ENCODE measurements at regions not wholly inside any gene's neighbourhood (a gene's known extent, or its start where the extent isn't known, plus 50 kb on each side); places are given as distances from the start of the nearest gene placed in this dataset.
A peak's percentile ranks its signal among the peaks of the same experiment; 100 is the strongest.

DNA sequence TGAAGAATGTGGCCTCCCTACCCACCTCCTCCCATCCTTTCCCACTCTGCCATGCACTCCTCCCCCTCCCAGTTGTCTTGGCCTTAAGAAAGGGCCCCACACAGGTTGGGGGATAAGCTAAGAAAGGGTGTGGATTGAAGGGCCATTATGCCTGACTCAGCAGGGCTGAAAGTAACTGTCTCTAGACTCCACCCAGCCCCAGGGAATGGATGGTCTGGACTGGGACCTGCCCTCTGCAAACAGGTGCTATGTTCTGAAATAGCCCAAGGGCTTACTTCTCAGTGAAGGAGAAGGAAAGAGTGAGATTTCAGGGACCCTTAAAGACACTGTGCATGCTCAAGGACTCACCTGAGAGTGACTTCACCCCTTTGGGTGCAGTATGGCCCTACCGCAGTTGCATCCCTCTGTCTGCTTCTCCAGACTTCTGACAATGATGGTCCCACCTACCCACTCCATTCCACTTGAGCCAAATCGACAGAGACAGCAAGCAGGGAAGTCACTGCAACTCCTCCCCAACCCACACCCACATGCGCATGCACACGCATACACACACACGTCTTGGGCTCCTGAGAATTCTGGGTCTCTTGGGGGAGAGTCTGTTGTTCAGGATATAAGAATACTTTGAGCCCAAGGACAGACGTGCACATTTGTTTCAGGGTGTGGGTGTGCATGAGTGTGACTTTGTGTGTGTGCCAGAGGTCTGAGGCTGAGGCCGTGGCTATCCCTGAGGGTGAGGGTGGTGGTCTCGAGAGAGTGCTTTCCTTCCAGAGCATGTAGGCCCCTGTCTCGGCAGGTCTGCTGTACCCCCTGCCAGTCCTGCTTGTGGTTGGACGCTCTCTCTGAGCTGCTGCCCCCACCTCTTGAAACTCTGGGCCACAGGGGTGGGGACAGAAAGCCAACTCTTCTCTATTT is 231.9 kb downstream of the PTPRU start:
- no peak for DNase-seq (ENCODE audit: extremely low read depth, low read depth)

DNA sequence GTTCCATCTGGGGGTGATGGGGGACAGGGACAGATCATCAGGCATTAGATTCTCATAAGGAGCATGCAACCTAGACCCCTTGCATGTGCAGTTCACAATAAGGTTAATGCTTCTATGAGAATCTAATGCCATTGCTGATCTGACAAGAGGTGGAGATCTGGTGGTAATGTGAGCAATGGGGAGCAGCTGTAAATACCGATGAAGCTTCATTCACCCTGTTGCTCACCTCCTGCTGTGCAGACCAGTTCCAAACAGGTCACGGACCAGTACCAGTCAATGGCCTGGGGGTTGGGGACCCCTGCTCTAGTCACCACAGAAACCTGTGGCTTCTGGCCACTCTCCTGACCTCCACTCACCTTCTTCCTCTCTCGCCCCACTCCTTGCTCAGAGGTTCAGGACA is 229.9 kb downstream of the PTPRU start:
- DNase-seq (ENCODE audit: extremely low read depth, low read depth), result no peak

DNA sequence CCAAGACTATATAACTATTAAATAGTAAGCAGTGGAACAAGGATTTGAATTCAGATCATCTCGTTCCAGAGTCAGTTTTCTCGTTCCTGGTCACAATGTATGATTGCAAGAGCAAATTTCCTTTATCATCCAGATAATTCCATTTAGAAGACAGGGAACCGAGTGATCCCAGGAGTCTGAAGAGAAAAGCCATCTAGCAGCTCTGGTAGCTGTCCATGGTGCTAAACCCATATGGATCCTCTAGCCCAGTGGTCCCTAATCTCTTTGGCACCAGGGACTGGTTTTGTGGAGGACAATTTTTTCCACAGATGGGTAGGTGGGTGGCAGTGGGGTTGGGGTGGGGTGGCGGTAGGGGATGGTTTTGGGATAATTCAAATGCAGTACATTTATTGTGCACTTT is 229.4 kb downstream of the PTPRU start:
- no peak for DNase-seq (ENCODE audit: extremely low read depth, low read depth)

DNA sequence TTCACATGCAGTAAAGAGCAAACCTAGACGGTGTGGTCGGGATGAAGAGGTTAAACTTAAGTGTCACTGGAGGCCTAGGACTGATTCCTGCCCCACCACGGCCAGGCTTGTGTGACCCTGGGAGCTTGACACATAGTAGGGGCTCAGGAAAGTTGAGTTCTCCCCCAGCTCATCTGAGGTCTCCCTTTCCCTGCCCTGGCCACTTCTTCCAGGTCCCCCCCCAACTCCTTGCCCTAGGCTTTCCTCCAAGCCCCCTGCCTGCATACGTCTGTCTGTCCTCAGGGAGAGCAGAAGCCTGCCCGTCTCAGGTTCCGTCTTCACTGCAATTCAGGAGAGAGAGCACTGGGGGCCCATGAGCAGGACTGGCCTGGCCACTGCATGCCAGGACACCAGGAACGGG is 225.8 kb downstream of the PTPRU start:
- DNase-seq (ENCODE audit: extremely low read depth, low read depth), result no peak

DNA sequence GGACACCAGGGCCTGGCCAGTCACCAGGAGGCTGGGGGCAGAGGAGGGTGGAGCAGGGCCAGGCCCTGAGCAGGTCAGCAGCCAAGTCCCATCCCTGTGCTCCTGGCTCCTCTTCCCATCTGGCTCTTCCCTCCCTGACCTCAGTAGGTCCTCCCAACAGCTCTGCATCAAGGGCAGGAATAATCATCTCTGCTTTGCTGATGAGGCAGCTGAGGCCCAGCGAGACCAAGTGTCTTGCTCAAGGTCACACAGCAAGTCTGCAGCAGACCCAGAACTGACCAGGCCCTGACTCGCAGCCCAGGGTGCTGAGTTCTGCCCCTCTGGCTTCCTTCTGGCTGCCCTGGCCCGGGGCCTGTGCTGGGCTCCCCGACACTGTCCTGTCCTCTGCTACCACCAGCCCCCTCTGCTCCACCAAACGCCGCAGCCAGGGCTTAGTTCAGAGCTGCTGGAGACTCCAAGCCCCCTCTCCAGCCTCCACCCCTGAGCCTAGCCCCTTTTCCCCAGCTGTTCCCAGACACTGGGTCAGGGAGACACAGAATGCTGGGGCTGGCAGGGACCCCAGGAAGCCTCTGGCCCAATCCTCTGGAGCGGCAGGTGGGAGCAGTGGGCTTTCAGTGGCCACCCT is 224.9 kb downstream of the PTPRU start:
- DNase-seq (ENCODE audit: extremely low read depth, low read depth), result no peak

DNA sequence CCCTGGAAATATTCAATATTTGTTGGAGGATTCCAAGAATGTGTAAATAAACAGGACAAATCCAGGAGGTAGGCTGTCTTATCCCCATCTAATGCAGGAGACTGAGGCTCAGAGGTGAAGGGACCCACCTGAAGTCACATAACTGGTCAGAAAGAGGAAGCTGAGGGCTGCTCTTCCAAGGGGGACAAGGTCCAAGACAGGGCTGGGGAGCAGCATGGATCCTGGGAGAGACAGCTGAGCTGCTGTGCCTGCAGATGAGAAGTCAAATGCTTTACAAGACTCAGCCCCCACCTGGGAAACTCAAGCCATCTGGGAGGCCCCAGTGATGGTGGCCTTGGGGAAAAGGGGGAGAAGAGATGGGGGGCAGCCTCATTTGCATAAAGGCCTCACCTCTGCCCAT is 224.4 kb downstream of the PTPRU start:
- DNase-seq (ENCODE audit: extremely low read depth, low read depth), result no peak

DNA sequence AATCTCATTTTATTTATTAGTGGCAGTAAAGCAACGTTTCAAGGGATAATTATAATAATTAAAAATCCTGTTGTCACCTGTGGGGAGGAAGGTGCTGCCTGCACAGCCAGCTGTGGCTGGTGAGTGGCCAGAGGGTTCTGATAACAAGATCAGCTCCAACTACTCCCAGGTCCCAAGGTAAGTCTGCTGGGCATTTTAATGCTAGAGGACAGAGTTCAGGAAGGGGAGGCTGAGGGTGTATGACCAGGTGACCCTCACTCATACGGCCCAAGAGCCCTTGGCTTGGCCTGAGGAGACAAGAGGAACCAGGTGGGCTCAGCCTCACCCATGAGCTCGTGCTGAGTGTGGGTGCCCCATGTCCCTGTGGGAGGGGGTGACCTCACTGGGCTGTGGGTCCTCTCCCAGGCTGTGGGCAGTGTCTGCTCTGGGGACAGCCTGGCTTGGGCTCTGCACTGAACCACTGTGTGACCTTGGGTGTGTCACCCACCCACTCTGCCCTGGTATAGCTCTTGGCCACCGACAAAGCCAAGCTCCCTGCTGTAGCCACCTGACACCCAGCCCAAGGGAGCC is 223.8 kb downstream of the PTPRU start:
- DNase-seq (ENCODE audit: extremely low read depth, low read depth), result no peak

DNA sequence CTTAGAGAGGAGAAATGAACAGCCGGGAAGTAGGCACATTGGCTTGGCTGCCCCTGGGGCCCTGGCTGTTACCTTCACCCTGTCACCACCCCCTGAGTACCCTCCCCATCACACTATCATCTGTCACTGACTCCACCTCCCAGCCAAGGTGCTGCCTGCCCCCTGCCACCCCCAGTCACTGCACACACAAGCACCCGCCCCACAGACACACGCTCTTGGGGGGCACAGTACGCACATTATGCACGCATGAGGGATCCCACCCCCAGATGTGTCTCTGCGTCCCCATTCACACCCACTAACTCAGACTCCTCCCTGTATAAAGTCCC is 223.3 kb downstream of the PTPRU start:
- no peak for DNase-seq (ENCODE audit: extremely low read depth, low read depth)

DNA sequence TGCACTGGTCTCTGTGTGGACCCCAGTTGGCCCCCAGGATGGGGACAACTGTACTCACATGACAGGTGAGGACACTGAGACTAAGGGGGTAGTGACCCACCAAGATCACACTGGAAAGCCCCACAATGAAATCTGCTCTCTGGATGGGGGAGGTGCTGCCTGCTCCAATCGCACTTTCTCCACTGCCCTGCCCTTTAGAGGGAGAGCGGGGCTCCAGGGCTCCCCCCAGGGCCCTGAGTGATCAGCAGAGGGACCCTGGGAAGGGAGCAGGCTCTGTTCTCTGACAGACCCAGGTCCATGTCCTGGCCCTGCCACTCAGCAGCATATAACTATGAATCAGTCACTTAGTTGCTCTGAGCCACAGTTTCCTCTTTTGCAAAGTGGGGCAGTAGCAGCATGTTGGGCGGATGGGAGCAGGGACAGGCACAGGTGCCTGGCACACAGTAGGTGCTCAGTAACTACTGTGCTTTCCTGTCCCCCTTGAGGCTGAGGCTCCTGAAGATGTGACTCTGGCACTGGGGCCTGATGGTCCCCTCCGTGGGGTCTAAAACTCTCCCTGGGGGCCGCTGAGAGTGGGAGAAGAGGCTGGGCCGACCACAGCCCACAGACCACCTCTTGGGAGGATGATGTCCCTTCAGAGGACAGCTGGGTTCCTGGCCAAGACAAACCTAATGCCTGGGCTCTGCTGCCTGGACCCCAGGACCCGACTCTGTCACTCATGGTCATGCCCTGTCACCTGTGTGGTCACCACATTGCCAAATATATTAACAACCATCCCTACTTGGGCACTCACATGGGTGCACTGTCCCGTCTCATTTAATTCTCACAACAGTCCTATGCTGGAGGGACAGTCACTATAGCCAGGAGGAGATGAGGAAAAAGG is 222.7 kb downstream of the PTPRU start:
- no peak for DNase-seq (ENCODE audit: extremely low read depth, low read depth)

DNA sequence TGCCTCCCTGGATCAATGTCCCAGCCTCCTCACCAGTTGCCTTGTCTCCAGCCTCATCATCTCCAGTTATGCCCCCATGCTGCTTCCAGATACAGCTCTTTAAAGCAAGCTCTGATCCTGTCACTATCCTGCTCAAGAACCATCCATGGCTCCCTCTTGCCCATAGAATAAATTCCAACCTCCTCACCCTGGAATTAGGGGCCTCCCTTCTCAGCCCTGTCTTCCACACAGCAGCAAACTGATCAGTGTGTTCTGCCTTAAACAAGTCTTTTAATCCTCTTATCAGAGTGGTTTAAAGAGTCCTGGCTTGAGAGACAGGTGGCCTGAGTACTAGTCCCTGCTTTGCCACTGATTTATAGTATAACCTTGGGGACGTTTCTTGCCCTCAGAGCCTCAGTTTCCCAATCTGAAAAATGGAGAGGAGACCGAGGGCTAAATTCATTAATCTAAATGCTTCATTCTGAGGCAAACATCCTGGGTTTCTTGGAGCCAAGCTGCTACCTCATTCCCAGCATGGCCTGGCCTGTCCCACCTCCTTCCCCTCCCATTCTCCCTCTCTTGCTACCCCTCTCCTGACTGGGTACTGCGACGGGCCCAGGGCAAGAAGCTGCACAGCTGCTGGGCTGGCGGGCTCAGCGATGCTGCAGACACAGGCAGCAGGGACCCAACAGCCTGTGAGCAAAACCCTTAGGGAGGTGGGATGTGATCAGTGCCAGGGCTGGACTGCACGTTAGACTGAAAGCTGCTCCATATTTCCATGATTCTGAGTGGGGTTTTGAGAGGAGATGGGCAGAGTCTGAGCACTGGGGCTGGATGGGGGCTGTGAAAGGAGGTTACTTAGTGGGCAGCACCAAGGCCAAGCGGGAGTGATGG is 221.4 kb downstream of the PTPRU start:
- no peak for DNase-seq (ENCODE audit: extremely low read depth, low read depth)

DNA sequence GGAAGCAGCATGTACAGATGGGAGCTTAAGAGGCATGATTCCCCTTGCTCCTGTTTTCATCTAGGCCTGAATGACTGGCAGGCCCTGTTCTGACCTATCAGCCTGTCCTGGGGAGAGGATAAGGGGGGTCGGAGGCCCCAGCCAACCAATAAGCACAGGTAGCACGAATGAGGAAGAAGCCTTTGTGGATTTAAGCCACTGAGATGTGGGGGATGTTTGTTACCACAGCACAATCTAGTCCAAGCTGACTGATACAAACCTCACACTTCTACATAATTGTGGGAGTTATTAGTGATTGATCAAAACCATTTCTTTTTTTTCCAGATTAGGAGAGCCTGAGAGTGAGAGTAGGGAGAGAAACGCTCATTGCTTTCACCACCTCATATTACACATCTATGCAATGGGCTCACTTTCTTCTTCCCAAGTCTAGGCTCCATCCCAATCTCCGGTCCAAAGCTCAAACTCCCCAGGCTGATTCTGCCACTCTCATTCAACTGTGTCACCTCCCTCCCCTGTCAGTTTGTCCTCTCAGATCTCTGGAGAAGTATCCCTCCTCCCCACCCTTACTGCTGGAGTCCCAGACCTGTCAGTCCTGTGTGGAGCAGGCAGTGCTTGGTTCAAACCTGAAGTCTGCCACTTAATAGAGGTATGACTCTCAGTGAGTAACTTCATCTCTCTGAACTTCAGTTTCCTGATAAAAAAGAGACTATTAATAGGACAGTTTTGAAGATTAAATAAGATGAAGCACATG is 220.5 kb downstream of the PTPRU start:
- DNase-seq (ENCODE audit: extremely low read depth, low read depth), result no peak

DNA sequence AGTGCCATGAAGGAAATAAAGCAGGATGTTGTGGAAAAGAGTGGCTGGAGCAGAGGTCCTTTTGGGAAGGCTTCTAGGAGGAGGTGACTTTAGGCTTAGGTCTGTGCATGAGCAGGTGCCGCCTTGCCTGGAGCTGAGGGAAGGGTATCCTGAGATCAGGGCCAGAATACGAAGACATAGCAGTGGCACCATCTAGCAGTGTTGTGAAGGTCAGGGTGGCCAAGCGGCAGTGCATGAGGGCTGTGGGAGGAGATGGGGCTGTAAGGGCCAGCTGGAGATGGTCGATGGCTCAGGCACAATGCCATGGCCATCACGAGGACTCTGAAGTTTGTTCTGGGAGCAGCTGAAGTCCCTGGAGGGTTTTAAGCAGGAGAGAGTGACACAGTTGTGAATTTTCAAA is 219.5 kb downstream of the PTPRU start:
- no peak for DNase-seq (ENCODE audit: extremely low read depth, low read depth)

DNA sequence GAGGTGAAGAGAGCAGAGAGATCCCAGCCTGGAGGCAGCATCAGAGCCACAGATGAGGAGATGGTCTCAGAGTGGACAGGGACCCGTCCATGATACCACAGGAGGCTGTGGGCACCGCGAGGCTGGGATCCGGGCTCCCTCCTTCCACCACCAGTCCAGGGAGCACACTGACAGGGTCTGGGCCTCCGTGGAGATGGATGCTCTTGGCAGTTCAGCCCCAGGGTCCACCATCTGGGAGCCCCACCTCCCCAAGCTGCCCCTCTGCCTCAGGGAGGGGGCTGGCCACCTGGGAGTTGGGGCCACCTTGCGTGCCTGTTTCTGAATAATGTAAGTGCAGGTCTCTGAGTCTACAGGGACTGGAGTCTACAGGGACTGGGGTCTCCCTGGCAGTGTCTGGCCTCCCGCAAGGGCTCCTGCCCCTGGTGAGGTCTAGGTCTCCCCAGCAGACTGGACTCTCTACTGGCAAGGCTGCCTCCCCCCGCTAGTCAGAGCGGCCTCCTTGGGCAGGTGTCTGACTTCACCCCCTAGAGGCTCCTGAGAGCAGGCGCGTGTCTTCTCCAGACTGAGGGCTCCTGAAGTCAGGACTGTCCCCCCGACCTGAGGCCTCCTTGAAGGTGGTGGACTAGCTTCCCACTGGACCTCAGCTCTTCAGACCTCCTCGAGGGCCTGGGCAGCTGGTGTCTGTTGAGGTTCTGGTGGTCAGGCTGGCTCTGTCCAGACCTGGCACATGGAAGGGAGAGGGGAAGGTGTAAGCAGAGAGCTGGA is 218.5 kb downstream of the PTPRU start:
- no peak for DNase-seq (ENCODE audit: extremely low read depth, low read depth)

DNA sequence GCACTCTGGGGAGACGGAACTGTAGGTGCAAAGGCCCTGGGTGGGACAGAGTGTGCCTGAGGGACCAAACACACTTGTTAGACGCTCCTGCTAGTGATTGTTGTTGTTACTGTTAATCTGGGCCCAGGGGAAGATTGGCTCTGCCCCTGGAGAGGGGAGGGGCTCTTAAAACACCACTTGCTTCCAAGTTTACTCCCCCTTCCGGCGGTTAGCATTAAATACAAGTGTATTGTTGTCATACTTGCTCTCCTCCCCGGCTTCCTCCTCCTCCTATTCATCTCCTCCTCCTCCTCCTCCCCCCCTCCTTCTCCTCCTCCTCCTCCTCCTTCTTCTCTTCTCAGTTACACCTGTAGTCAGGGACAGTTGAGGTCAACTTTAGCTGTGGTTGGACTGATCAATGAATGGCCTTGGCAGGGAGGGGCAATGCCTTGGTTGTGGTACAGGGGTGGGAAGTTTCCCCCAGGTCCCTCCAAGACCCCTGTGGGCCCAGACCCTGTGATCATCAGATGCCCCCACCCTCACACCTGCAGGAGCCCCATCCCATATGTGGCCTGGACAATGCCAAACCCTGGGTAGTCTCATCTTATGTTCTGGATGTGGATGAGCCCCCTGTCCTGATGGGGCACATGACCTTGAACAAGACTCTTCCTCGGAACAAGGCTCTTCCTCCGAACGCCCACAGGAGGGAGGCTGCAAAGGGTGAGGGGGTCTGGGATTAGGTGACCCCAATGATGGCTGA is 217.3 kb downstream of the PTPRU start:
- DNase-seq (ENCODE audit: extremely low read depth, low read depth), result peak; percentile 24

DNA sequence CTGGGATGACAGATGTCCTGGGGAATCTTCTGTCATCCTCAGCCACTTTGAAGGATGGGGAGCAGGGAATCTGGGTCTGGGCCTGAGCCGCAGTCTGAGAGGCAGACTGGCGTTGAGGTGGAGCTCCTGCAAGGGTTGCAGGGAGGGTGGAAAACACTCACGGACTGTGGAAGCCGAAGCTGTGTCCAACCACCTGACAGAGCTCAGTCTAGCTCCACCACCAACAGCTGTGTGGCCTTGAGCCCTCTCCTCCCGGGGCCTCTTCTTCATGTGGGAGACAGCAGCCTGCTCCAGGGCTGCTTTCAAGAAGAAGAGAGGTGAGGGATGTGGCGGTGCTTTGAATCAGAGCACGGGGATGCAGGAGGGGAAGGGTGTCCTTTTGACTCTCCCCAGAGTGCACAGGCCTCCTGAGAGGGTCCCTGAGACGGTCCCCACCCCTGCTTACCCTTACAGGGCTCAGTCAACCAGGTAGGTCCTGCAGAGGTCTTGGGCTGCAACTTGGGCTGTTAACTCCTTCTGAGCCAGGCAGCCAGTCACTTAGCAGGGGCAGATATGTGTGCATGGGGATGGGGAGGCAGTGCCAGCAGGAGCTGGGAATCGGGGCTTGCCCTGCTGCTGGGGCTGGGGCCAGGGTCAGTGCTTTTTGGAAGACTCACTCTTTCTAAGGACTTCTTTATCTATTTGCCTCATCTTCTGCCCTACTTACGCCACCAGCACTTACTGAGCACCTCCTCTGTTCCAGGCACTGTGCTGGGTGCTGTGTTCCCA is 216.3 kb downstream of the PTPRU start:
- DNase-seq (ENCODE audit: extremely low read depth, low read depth), result no peak

DNA sequence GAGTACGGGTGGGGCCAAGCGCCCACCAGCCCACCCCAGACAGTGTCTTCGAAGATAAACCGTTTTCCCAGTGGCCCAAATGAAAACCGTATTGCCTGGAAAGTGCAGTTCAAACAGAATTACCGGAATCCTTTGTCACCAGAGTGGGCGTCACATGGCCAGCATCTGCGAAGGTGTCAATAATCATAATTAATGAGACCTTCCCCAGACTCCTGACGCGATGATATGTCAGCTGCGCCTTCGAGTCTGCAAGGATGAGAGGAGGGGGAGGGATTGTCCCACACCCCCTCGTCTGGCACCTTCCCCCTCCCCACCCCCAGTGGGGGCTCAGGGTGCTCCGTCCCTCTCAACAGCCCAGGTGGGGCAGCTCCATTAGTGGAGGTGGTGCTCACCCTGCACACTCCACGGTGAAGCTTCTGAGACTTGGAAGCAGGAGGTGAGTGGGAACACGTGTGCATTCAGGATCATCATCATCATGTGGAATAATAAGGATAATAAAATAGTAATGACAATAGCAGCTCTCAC is 215.1 kb downstream of the PTPRU start:
- no peak for DNase-seq (ENCODE audit: extremely low read depth, low read depth)

DNA sequence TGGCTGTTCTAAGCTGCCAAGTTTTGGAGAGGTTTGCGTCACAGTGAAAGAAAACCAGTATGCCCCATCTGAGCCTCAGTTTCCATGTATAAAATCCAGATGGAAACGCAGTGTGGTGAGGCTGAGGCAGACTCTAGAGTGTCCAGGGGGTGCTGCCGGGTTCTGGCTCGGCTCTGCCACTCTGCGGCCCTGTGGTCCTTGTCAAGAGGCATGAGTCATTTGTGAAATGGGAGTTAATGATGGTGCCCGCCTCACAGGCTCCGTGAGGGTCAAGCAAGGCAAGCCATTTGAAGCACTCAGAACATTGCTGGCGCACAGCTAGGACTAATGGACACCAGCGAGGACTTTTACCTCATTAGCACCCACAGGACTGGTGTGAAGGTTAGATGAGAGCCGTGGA is 214.3 kb downstream of the PTPRU start:
- DNase-seq (ENCODE audit: extremely low read depth, low read depth), result no peak

Measured in NCI-H460 (cell line).